ENCODE measurements at regions not wholly inside any gene's neighbourhood (a gene's known extent, or its start where the extent isn't known, plus 50 kb on each side); places are given as distances from the start of the nearest gene placed in this dataset.
"Not testable (repeated sequence)": the region's sequence is repeated elsewhere in the genome, so short reads cannot be mapped to it uniquely, and the experiment has no call there.

- not testable (repeated sequence) for H3K36me3 ChIP-seq (ENCODE audit: control insufficient read depth, insufficient read depth, low read length); H3K9ac ChIP-seq (ENCODE audit: low read depth, low read length); H3K27me3 ChIP-seq (ENCODE audit: control insufficient read depth, insufficient read depth, low read length); H3K4me1 ChIP-seq (ENCODE audit: control insufficient read depth, insufficient read depth, low read length); H3K4me3 ChIP-seq (ENCODE audit: low read depth, low read length); H3K27ac ChIP-seq (ENCODE audit: low read depth, low read length); H3K9me3 ChIP-seq (ENCODE audit: control insufficient read depth, insufficient read depth, low read length)
Observed at GRCh38 chr5:122628714-122629113, 146.2 kb upstream of the SNX2 start.

GRCh38 chr5:122629121-122629677 lies 145.7 kb upstream of the SNX2 start:
- Histone ChIP-seq H3K4me3 (ENCODE audit: low read depth, low read length) (no peak overlapping the region), H3K9me3 (ENCODE audit: control insufficient read depth, insufficient read depth, low read length) (peaks cover 1% of the 10 kb centered on the region; the same call in 1 of the 2 replicates), H3K27me3 (ENCODE audit: control insufficient read depth, insufficient read depth, low read length) (no peaks in the 10 kb centered on the region), H3K27ac (ENCODE audit: low read depth, low read length) (no peak overlapping the region), H3K9ac (ENCODE audit: low read depth, low read length) (no peak overlapping the region), H3K36me3 (ENCODE audit: control insufficient read depth, insufficient read depth, low read length) (no peaks in the 10 kb centered on the region), H3K4me1 (ENCODE audit: control insufficient read depth, insufficient read depth, low read length) (no peaks in the 10 kb centered on the region)

GRCh38 chr5:122638581-122638980 lies 136.3 kb upstream of the SNX2 start:
- Histone ChIP-seq H3K9ac (ENCODE audit: low read depth, low read length) (no peak overlapping the region), H3K4me3 (ENCODE audit: low read depth, low read length) (no peak overlapping the region), H3K27ac (ENCODE audit: low read depth, low read length) (no peak overlapping the region)

GRCh38 chr5:122639033-122639432 lies 135.8 kb upstream of the SNX2 start:
- peaks cover 11% of the 10 kb centered on the region; the same call in 1 of the 2 replicates for H3K9me3 ChIP-seq (ENCODE audit: control insufficient read depth, insufficient read depth, low read length)
- H3K9ac ChIP-seq (ENCODE audit: low read depth, low read length), result no peak overlapping the region
- H3K36me3 ChIP-seq (ENCODE audit: control insufficient read depth, insufficient read depth, low read length), result no peaks in the 10 kb centered on the region
- no peak overlapping the region for H3K27ac ChIP-seq (ENCODE audit: low read depth, low read length)
- peaks cover 8% of the 10 kb centered on the region; the same call in 1 of the 2 replicates for H3K4me1 ChIP-seq (ENCODE audit: control insufficient read depth, insufficient read depth, low read length)
- no peak overlapping the region for H3K4me3 ChIP-seq (ENCODE audit: low read depth, low read length)
- no peaks in the 10 kb centered on the region for H3K27me3 ChIP-seq (ENCODE audit: control insufficient read depth, insufficient read depth, low read length)

More at GRCh38 chr5:122638581-122638980, 136.3 kb upstream of the SNX2 start:
- H3K36me3 ChIP-seq (ENCODE audit: control insufficient read depth, insufficient read depth, low read length), result no peaks in the 10 kb centered on the region
- peaks cover 11% of the 10 kb centered on the region; the same call in 1 of the 2 replicates for H3K9me3 ChIP-seq (ENCODE audit: control insufficient read depth, insufficient read depth, low read length)
- no peaks in the 10 kb centered on the region for H3K27me3 ChIP-seq (ENCODE audit: control insufficient read depth, insufficient read depth, low read length)
- peaks cover 8% of the 10 kb centered on the region; the same call in 1 of the 2 replicates for H3K4me1 ChIP-seq (ENCODE audit: control insufficient read depth, insufficient read depth, low read length)

GRCh38 chr5:122639864-122640263 lies 135.0 kb upstream of the SNX2 start:
- Histone ChIP-seq H3K27me3 (ENCODE audit: control insufficient read depth, insufficient read depth, low read length) (no peaks in the 10 kb centered on the region), H3K27ac (ENCODE audit: low read depth, low read length) (no peak overlapping the region), H3K36me3 (ENCODE audit: control insufficient read depth, insufficient read depth, low read length) (no peaks in the 10 kb centered on the region), H3K9me3 (ENCODE audit: control insufficient read depth, insufficient read depth, low read length) (peaks cover 11% of the 10 kb centered on the region; the same call in 1 of the 2 replicates), H3K4me1 (ENCODE audit: control insufficient read depth, insufficient read depth, low read length) (peaks cover 8% of the 10 kb centered on the region; the same call in 1 of the 2 replicates), H3K4me3 (ENCODE audit: low read depth, low read length) (no peak overlapping the region), H3K9ac (ENCODE audit: low read depth, low read length) (no peak overlapping the region)

GRCh38 chr5:122649080-122649479 lies 125.8 kb upstream of the SNX2 start:
- no peaks in the 10 kb centered on the region for H3K36me3 ChIP-seq (ENCODE audit: control insufficient read depth, insufficient read depth, low read length)
- no peaks in the 10 kb centered on the region for H3K9me3 ChIP-seq (ENCODE audit: control insufficient read depth, insufficient read depth, low read length)
- no peak overlapping the region for H3K27ac ChIP-seq (ENCODE audit: low read depth, low read length)
- H3K9ac ChIP-seq (ENCODE audit: low read depth, low read length), result no peak overlapping the region
- H3K27me3 ChIP-seq (ENCODE audit: control insufficient read depth, insufficient read depth, low read length), result no peaks in the 10 kb centered on the region
- H3K4me3 ChIP-seq (ENCODE audit: low read depth, low read length), result no peak overlapping the region
- no peaks in the 10 kb centered on the region for H3K4me1 ChIP-seq (ENCODE audit: control insufficient read depth, insufficient read depth, low read length)

GRCh38 chr5:122653087-122654017 lies 121.5 kb upstream of the SNX2 start:
- Histone ChIP-seq H3K4me1 (ENCODE audit: control insufficient read depth, insufficient read depth, low read length) (no peaks in the 10 kb centered on the region), H3K27me3 (ENCODE audit: control insufficient read depth, insufficient read depth, low read length) (no peaks in the 10 kb centered on the region), H3K9ac (ENCODE audit: low read depth, low read length) (no peak overlapping the region), H3K36me3 (ENCODE audit: control insufficient read depth, insufficient read depth, low read length) (no peaks in the 10 kb centered on the region), H3K4me3 (ENCODE audit: low read depth, low read length) (no peak overlapping the region), H3K27ac (ENCODE audit: low read depth, low read length) (no peak overlapping the region), H3K9me3 (ENCODE audit: control insufficient read depth, insufficient read depth, low read length) (no peaks in the 10 kb centered on the region)

GRCh38 chr5:122656160-122656559 lies 118.7 kb upstream of the SNX2 start:
- Histone ChIP-seq H3K27ac (ENCODE audit: low read depth, low read length) (no peak overlapping the region), H3K9me3 (ENCODE audit: control insufficient read depth, insufficient read depth, low read length) (no peaks in the 10 kb centered on the region)

GRCh38 chr5:122656577-122656976 lies 118.3 kb upstream of the SNX2 start:
- Histone ChIP-seq H3K27ac (ENCODE audit: low read depth, low read length) (no peak overlapping the region), H3K4me1 (ENCODE audit: control insufficient read depth, insufficient read depth, low read length) (no peaks in the 10 kb centered on the region), H3K36me3 (ENCODE audit: control insufficient read depth, insufficient read depth, low read length) (no peaks in the 10 kb centered on the region), H3K9me3 (ENCODE audit: control insufficient read depth, insufficient read depth, low read length) (no peaks in the 10 kb centered on the region), H3K9ac (ENCODE audit: low read depth, low read length) (no peak overlapping the region), H3K27me3 (ENCODE audit: control insufficient read depth, insufficient read depth, low read length) (no peaks in the 10 kb centered on the region), H3K4me3 (ENCODE audit: low read depth, low read length) (no peak overlapping the region)

More at GRCh38 chr5:122656160-122656559, 118.7 kb upstream of the SNX2 start:
- no peaks in the 10 kb centered on the region for H3K27me3 ChIP-seq (ENCODE audit: control insufficient read depth, insufficient read depth, low read length)
- H3K9ac ChIP-seq (ENCODE audit: low read depth, low read length), result no peak overlapping the region
- H3K36me3 ChIP-seq (ENCODE audit: control insufficient read depth, insufficient read depth, low read length), result no peaks in the 10 kb centered on the region
- no peaks in the 10 kb centered on the region for H3K4me1 ChIP-seq (ENCODE audit: control insufficient read depth, insufficient read depth, low read length)
- H3K4me3 ChIP-seq (ENCODE audit: low read depth, low read length), result no peak overlapping the region

GRCh38 chr5:122661496-122662180 lies 113.2 kb upstream of the SNX2 start:
- Histone ChIP-seq H3K27ac (ENCODE audit: low read depth, low read length) (no peak overlapping the region), H3K27me3 (ENCODE audit: control insufficient read depth, insufficient read depth, low read length) (no peaks in the 10 kb centered on the region), H3K9ac (ENCODE audit: low read depth, low read length) (no peak overlapping the region), H3K9me3 (ENCODE audit: control insufficient read depth, insufficient read depth, low read length) (no peaks in the 10 kb centered on the region), H3K4me1 (ENCODE audit: control insufficient read depth, insufficient read depth, low read length) (no peaks in the 10 kb centered on the region), H3K4me3 (ENCODE audit: low read depth, low read length) (no peak overlapping the region), H3K36me3 (ENCODE audit: control insufficient read depth, insufficient read depth, low read length) (no peaks in the 10 kb centered on the region)

- Histone ChIP-seq H3K4me3 (ENCODE audit: low read depth, low read length) (no peak overlapping the region), H3K9me3 (ENCODE audit: control insufficient read depth, insufficient read depth, low read length) (no peaks in the 10 kb centered on the region), H3K36me3 (ENCODE audit: control insufficient read depth, insufficient read depth, low read length) (no peaks in the 10 kb centered on the region), H3K9ac (ENCODE audit: low read depth, low read length) (no peak overlapping the region), H3K27ac (ENCODE audit: low read depth, low read length) (no peak overlapping the region), H3K4me1 (ENCODE audit: control insufficient read depth, insufficient read depth, low read length) (no peaks in the 10 kb centered on the region), H3K27me3 (ENCODE audit: control insufficient read depth, insufficient read depth, low read length) (no peaks in the 10 kb centered on the region)
Observed at GRCh38 chr5:122665051-122665450, 109.8 kb upstream of the SNX2 start.

All from HUES48 (cell line).